ENCODE measurements at regions not wholly inside any gene's neighbourhood (a gene's known extent, or its start where the extent isn't known, plus 50 kb on each side); places are given as distances from the start of the nearest gene placed in this dataset.

DNA sequence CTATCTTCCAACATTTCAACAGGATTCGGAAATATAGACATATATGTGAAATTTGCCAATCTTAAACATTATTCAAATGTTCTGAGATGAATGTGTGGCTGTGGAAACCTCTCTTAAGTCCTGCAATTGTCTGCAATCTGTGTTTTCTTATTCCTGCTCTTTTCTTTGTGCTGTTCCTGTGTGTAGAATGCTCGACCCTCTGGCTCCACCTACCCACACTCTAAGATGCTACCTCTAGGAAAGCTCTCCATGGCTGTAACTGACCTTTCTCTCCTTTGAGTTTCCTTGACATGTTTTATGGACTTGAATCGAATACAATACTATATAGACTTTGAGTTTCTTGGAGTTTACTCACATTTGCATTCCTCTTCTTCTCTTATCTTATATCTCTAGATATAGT is 120.6 kb upstream of the ASTN2 start:
- no peaks in the 10 kb centered on the region for H3K27me3 ChIP-seq
- DNase-seq, result no peak
- H3K4me1 ChIP-seq, result no peaks in the 10 kb centered on the region; the same call in 1 of the 2 replicates
- no peaks in the 10 kb centered on the region for H3K9me3 ChIP-seq
- no peak overlapping the region for H3K4me3 ChIP-seq (ENCODE audit: low read depth, low read length)
- no peaks in the 10 kb centered on the region for H3K36me3 ChIP-seq
- TF ChIP-seq, protein P1, sequence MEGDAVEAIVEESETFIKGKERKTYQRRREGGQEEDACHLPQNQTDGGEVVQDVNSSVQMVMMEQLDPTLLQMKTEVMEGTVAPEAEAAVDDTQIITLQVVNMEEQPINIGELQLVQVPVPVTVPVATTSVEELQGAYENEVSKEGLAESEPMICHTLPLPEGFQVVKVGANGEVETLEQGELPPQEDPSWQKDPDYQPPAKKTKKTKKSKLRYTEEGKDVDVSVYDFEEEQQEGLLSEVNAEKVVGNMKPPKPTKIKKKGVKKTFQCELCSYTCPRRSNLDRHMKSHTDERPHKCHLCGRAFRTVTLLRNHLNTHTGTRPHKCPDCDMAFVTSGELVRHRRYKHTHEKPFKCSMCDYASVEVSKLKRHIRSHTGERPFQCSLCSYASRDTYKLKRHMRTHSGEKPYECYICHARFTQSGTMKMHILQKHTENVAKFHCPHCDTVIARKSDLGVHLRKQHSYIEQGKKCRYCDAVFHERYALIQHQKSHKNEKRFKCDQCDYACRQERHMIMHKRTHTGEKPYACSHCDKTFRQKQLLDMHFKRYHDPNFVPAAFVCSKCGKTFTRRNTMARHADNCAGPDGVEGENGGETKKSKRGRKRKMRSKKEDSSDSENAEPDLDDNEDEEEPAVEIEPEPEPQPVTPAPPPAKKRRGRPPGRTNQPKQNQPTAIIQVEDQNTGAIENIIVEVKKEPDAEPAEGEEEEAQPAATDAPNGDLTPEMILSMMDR (IDR thresholded peaks at IDR 0.05; ENCODE audit: low read depth, low read length), result peak; percentile 37

DNA sequence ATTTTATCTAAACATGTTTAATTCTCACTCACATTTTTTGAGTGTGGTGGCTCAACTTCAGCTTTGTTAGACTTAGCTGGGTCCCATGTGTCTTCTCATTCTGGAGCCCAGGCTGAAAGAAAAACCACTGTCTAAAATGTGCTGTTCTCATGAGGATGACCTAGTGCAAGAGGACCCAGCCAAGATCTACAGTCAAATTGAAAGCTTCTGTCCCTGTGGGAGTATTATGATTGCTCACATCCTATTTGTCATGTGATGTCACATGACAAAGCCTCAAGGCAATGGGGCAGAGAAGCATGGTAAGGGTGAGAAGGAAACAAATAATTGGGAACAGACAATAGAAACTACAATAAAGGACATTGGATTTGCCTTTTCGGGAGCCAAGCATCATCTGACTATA is 113.4 kb upstream of the ASTN2 start:
- DNase-seq, result no peak

DNA sequence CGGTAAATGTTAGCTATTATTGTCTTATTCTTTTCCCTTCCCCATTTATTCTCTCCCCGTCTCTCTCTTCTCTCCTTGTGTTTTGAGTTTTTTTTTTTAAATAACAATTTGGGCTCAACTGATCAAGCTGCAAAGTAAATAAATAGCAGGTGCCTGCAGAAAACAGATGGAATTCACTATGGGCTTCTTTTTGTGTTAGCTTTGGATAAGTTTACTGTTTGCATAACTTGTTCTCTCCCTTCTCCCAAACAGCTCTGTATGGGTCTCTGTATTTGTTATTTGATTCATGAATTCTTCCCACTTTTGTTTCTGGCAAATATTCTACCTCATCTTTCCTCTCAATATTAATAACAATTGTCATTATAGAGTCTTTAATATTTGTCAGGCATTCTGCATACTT is 111.8 kb upstream of the ASTN2 start:
- no peak overlapping the region for H3K4me3 ChIP-seq (ENCODE audit: low read depth, low read length)
- no peaks in the 10 kb centered on the region for H3K36me3 ChIP-seq
- no peaks in the 10 kb centered on the region for H3K9me3 ChIP-seq
- peaks cover 3% of the 10 kb centered on the region; the same call in 1 of the 2 replicates for H3K4me1 ChIP-seq
- DNase-seq, result no peak
- H3K27me3 ChIP-seq, result no peaks in the 10 kb centered on the region
- TF ChIP-seq, protein P1 (IDR thresholded peaks at IDR 0.05; ENCODE audit: low read depth, low read length), result no peak

More for the DNA sequence above, 113.4 kb upstream of the ASTN2 start:
- H3K36me3 ChIP-seq, result no peaks in the 10 kb centered on the region
- H3K4me3 ChIP-seq (ENCODE audit: low read depth, low read length), result no peak overlapping the region
- TF ChIP-seq, protein P1 (IDR thresholded peaks at IDR 0.05; ENCODE audit: low read depth, low read length), result no peak
- peaks cover 3% of the 10 kb centered on the region; the same call in 1 of the 2 replicates for H3K4me1 ChIP-seq
- H3K27me3 ChIP-seq, result no peaks in the 10 kb centered on the region
- H3K9me3 ChIP-seq, result no peaks in the 10 kb centered on the region

DNA sequence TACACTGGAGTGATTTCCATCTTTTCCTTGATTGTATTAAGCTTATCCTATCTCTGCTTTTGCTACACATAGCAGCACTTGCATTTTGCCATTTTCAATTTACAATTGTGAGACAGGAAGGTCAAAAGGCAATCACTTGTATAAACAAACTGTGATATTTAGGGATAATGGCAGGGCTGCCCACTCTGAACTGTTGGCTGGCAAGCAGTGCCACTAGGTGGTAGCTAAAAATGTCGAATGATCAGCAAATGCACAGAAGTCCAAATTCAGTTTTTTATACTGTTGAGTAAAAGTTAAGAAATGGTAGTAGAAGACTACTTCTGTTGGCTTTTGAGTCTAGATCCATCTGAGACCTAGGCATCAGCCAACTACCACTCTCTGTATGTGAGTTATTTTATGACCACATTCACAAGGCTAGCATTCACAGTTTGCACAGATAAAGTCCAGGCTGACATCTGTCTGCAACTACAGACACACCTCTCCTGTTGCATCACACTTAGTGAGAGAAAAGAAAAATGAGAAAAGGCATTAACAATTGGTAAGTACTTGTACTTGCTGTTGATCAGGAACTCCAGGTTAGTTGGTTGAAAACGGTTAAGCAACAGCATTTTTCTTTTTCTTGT is 108.8 kb upstream of the ASTN2 start:
- no peak overlapping the region for H3K4me3 ChIP-seq (ENCODE audit: low read depth, low read length)
- no peak for DNase-seq
- TF ChIP-seq, protein P1 (IDR thresholded peaks at IDR 0.05; ENCODE audit: low read depth, low read length), result no peak
- 0 out of 2 replicates have a peak, but pooled peaks cover 3% of the 10 kb centered on the region for H3K4me1 ChIP-seq
- no peaks in the 10 kb centered on the region for H3K9me3 ChIP-seq
- H3K36me3 ChIP-seq, result no peaks in the 10 kb centered on the region
- H3K27me3 ChIP-seq, result no peaks in the 10 kb centered on the region

DNA sequence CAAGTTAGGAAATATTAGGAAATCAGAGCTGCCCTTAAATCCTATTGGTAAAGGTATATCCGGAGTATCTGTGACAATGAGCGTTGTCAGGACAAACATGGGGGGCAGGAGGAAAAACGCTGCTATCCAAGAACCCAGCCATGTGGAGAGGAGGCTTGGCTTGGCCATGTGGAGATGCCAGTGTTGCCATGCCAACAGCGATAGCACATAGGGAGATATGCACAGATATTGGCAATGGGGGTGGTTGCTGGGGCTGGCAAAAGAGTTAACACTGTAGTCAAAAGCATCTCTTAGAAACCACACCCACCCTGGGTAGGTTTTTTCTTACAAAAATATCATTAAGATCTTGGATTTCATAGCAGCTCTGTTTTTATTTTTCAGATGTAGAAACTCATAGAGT is 106.4 kb upstream of the ASTN2 start:
- H3K4me1 ChIP-seq, result no peaks in the 10 kb centered on the region
- peak; percentile 36 for DNase-seq
- no peak overlapping the region for H3K4me3 ChIP-seq (ENCODE audit: low read depth, low read length)
- no peaks in the 10 kb centered on the region for H3K27me3 ChIP-seq
- H3K36me3 ChIP-seq, result no peaks in the 10 kb centered on the region
- H3K9me3 ChIP-seq, result no peaks in the 10 kb centered on the region
- TF ChIP-seq, protein P1 (IDR thresholded peaks at IDR 0.05; ENCODE audit: low read depth, low read length), result no peak
